Mesenchymal stem cell (in vitro differentiated cells and primary cell): ENCODE measurements at regions not wholly inside any gene's neighbourhood (a gene's known extent, or its start where the extent isn't known, plus 50 kb on each side); places are given as distances from the start of the nearest gene placed in this dataset.

ENCODE experiments used
- DNase-seq: peaks from one replicate; pipeline ENCODE4 v3.0.0-alpha.2; 2013
- H2AFZ ChIP-seq: one replicate; pipeline ENCODE4 v1.6.1; 2013; ENCODE audit warnings: low read depth, mild to moderate bottlenecking, control low read depth, inconsistent platforms, low read length, moderate library complexity
- H2AK5ac ChIP-seq: 2 replicates; pipeline ENCODE4 v1.6.1; 2013; ENCODE audit warnings: low read length, moderate library complexity, mild to moderate bottlenecking, inconsistent platforms; ENCODE audit not compliant: severe bottlenecking
- H2BK120ac ChIP-seq: one replicate; pipeline ENCODE4 v1.6.1; 2013; ENCODE audit warnings: low read depth, mild to moderate bottlenecking, inconsistent platforms, low read length, moderate library complexity
- H2BK12ac ChIP-seq, 2 experiments: one replicate each; pipeline ENCODE4 v1.6.1; 2013; ENCODE audit warnings: inconsistent platforms in 2 of 2, low read length in 2 of 2, mild to moderate bottlenecking in 2 of 2, moderate library complexity in 2 of 2, control low read depth in 1 of 2
- H2BK15ac ChIP-seq: one replicate; pipeline ENCODE4 v1.6.1; 2013; ENCODE audit warnings: mild to moderate bottlenecking, low read depth, inconsistent platforms; ENCODE audit not compliant: poor library complexity, severe bottlenecking
- H2BK5ac ChIP-seq: 2 replicates; pipeline ENCODE4 v1.6.1; 2013; ENCODE audit warnings: low read depth, mild to moderate bottlenecking, low read length, control low read depth, inconsistent platforms; ENCODE audit not compliant: poor library complexity, severe bottlenecking
- H3K14ac ChIP-seq, 2 experiments: one replicate each; pipeline ENCODE4 v1.6.1; 2013; ENCODE audit warnings: inconsistent platforms in 2 of 2, low read length in 2 of 2, control low read depth in 1 of 2, mild to moderate bottlenecking in 1 of 2, moderate library complexity in 1 of 2
- H3K18ac ChIP-seq, 2 experiments: one replicate each; pipeline ENCODE4 v1.6.1; 2013; ENCODE audit warnings: inconsistent platforms in 2 of 2, low read length in 2 of 2, control low read depth in 1 of 2, low read depth in 1 of 2, mild to moderate bottlenecking in 1 of 2
- H3K23ac ChIP-seq, 2 experiments: one replicate each; pipeline ENCODE4 v1.6.1; 2013; ENCODE audit warnings: inconsistent platforms in 2 of 2, low read length in 2 of 2, mild to moderate bottlenecking in 2 of 2, moderate library complexity in 2 of 2, control low read depth in 1 of 2
- H3K27ac ChIP-seq: 2 replicates; pipeline ENCODE4 v1.5.1; 2013; ENCODE audit warnings: mild to moderate bottlenecking, moderate library complexity, low read length, control low read depth, inconsistent platforms; ENCODE audit not compliant: poor library complexity, severe bottlenecking
- H3K27me3 ChIP-seq, 2 experiments: 2 replicates each; pipeline versions ENCODE4 v1.6.1 to v1.7.0; 2013; ENCODE audit warnings: low read length in 2 of 2, mild to moderate bottlenecking in 2 of 2, moderate library complexity in 2 of 2, control low read depth in 1 of 2, inconsistent platforms in 1 of 2; ENCODE audit not compliant: control insufficient read depth in 1 of 2, insufficient read depth in 1 of 2
- H3K36me3 ChIP-seq, 2 experiments: 2 replicates each; pipeline versions ENCODE4 v1.6.1 to v1.7.0; 2013; ENCODE audit warnings: low read length in 2 of 2, control low read depth in 1 of 2, inconsistent platforms in 1 of 2, low read depth in 1 of 2, mild to moderate bottlenecking in 1 of 2; ENCODE audit not compliant: insufficient read depth in 2 of 2, control insufficient read depth in 1 of 2
- H3K4ac ChIP-seq, 2 experiments: one replicate each; pipeline ENCODE4 v1.6.1; 2013; ENCODE audit warnings: inconsistent platforms in 2 of 2, low read length in 2 of 2, mild to moderate bottlenecking in 2 of 2, moderate library complexity in 2 of 2, control low read depth in 1 of 2, low read depth in 1 of 2
- H3K4me1 ChIP-seq: 2 replicates; pipeline ENCODE4 v1.6.1; 2013; ENCODE audit warnings: low read depth, low read length, control low read depth; ENCODE audit not compliant: control insufficient read depth, insufficient read depth
- H3K4me2 ChIP-seq: 2 replicates; pipeline ENCODE4 v1.6.1; 2013; ENCODE audit warnings: low read length, mild to moderate bottlenecking, inconsistent platforms; ENCODE audit not compliant: poor library complexity, severe bottlenecking
- H3K4me3 ChIP-seq, 2 experiments: 2 replicates each; pipeline versions ENCODE4 v1.5.1 to v1.7.0; 2013; ENCODE audit warnings: low read length in 2 of 2, mild to moderate bottlenecking in 2 of 2, control low read depth in 1 of 2, low read depth in 1 of 2; ENCODE audit not compliant: insufficient read depth in 1 of 2
- H3K79me1 ChIP-seq: replicated peaks from 2 replicates; pipeline ENCODE4 v1.6.1; 2013; ENCODE audit warnings: mild to moderate bottlenecking, control low read depth, low read length, inconsistent platforms; ENCODE audit not compliant: poor library complexity, severe bottlenecking
- H3K9ac ChIP-seq: 2 replicates; pipeline ENCODE4 v1.7.0; 2013; ENCODE audit warnings: mild to moderate bottlenecking, low read length, moderate library complexity
- H3K9me3 ChIP-seq: 2 replicates; pipeline ENCODE4 v1.7.0; 2013; ENCODE audit warnings: mild to moderate bottlenecking, low read length; ENCODE audit not compliant: control insufficient read depth
- H4K8ac ChIP-seq: one replicate; pipeline ENCODE4 v1.6.1; 2013; ENCODE audit warnings: inconsistent platforms, mild to moderate bottlenecking, low read length, moderate library complexity
- H4K91ac ChIP-seq: one replicate; pipeline ENCODE4 v1.6.1; 2013; ENCODE audit warnings: mild to moderate bottlenecking, low read length, inconsistent platforms
- WGBS: methylation state at CpG from one replicate; pipeline ENCODE4 v1.1.7; 2013; ENCODE audit warnings: mixed read lengths; 5-methylcytosine and 5-hydroxymethylcytosine counted together

DNA sequence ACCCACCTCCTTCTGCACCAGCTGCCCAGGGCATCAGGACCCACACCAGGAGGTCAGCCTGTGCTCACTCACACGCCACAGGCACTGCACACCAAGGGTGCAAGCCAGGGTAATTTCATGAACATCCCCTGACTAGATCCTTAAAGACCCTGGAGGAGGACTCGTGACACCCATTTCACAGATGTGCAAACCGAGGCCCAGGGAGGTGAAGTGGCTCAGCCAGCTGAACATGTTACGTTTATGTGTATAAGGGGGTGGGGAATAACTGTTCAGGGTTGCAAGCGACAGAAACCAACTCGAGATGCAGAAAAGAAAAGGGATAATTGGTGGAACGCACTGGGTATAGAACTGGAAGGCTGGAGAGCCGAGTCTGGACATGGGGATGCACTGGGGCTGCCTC lies 138.1 kb upstream of the FOXF1 start:
- Histone ChIP-seq H3K9me3 (peaks cover 12% of the 10 kb centered on the region), H3K79me1 (no peaks in the 10 kb centered on the region), H3K18ac (peak overlapping the region; percentile 15 to 46), H3K4me2 (no peak overlapping the region), H3K36me3 (no peaks in the 10 kb centered on the region), H2AK5ac (no peak overlapping the region), H3K14ac (no peak overlapping the region), H3K27ac (no peak overlapping the region), H3K27me3 (peaks cover 0 to 40% of the 10 kb centered on the region in 2 experiments), H4K8ac (no peak overlapping the region), H2BK15ac (no peak overlapping the region), H3K9ac (no peak overlapping the region), H2BK120ac (peak overlapping the region; percentile 27), H2AFZ (no peak overlapping the region), H3K4me1 (no peaks in the 10 kb centered on the region), H3K4ac (no peak overlapping the region), H4K91ac (peak overlapping the region; percentile 43), H3K4me3 (no peak overlapping the region), H3K23ac (no peak overlapping the region), H2BK12ac (peak overlapping the region; percentile 15 to 49), H2BK5ac (no peak overlapping the region)
- over 99% methylated on average over 8 of the region's 8 CpGs for WGBS
- DNase-seq, result no peak

DNA sequence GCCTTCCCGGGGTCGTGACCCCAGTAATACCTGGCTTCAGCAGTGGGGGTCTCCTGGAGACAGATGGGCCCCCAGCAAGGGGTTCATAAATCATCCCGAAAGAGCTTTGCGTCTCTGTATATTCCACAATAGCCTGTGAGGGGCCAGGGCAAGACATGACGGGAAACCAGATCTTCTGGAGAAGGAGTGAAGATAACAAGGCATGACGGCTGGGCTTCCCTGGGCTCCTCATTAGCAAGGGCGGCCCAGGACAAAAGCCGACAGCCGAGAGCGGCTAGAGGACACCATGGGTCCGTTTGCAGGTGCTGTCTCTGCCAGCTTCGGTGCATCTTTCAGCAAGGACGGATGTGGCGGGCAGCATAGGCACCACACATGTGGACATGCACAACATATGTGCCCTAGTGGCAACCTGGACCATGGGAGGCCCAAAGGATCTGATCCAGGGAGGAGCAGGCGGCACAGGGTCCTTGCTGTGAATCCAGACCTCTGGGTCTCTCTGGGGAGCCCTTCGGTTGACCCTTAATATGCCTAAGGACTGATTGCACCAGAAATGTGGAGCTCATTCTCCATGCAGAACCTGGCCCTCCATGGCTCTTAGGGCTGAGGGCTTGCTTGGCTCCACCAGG lies 136.9 kb upstream of the FOXF1 start:
- no peak overlapping the region for H2BK5ac ChIP-seq
- no peak overlapping the region for H2BK120ac ChIP-seq
- peak overlapping the region; percentile 86 for H4K91ac ChIP-seq
- H3K27ac ChIP-seq, result no peak overlapping the region
- H3K18ac ChIP-seq, result peak overlapping the region in 1 of 2 experiments; percentile 29
- H3K23ac ChIP-seq, result no peak overlapping the region
- H3K9me3 ChIP-seq, result peaks cover 12% of the 10 kb centered on the region
- H4K8ac ChIP-seq, result peak overlapping the region; percentile 27
- WGBS, result 90% methylated on average over 16 of the region's 16 CpGs
- peaks cover 2% of the 10 kb centered on the region for H3K4me1 ChIP-seq
- H2AK5ac ChIP-seq, result no peak overlapping the region
- H3K79me1 ChIP-seq, result no peaks in the 10 kb centered on the region
- no peak overlapping the region for H2BK15ac ChIP-seq
- H3K9ac ChIP-seq, result no peak overlapping the region
- no peak overlapping the region for H2AFZ ChIP-seq
- peak overlapping the region in 1 of 2 experiments; percentile 18 for H3K4ac ChIP-seq
- DNase-seq, result no peak
- no peak overlapping the region for H3K4me3 ChIP-seq
- H3K4me2 ChIP-seq, result no peak overlapping the region
- H3K27me3 ChIP-seq, result peaks cover 0 to 35% of the 10 kb centered on the region in 2 experiments
- peak overlapping the region in 1 of 2 experiments; percentile 68 for H3K14ac ChIP-seq
- H3K36me3 ChIP-seq, result no peaks in the 10 kb centered on the region
- peak overlapping the region; percentile 59 to 81 for H2BK12ac ChIP-seq

DNA sequence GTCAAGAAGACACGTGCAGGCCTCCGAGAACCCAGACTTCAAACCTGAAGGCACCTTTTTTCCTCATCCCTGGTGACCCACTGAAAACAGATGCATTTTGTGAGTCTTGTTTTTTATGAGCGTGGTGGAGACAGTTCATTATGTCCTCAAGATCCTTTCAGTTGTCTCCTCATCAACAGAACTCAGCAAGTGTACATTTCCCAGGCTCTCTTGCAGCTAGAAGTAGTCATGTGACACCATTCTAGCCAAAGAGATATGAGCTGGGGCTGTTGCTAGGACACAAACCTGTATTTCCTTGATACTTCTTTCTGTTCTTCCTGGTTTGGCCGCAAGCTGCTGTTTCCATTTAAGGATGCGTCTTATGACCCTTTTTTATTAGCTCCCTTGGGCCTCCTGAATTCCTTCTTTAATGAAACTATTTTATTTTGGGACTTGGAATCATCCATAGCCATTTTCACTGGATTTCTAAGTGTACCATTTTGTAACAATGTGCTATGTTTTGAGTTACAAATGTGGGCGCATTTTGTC lies 135.7 kb upstream of the FOXF1 start:
- Histone ChIP-seq H3K14ac (no peak overlapping the region), H3K9me3 (peaks cover 12% of the 10 kb centered on the region), H3K79me1 (no peaks in the 10 kb centered on the region), H3K36me3 (no peaks in the 10 kb centered on the region), H4K8ac (no peak overlapping the region), H2BK12ac (peak overlapping the region; percentile 55 to 75), H3K4me3 (peak overlapping the region in 1 of 2 experiments; percentile 37), H3K23ac (no peak overlapping the region), H2AFZ (no peak overlapping the region), H3K9ac (no peak overlapping the region), H2BK15ac (no peak overlapping the region), H3K4ac (no peak overlapping the region), H2AK5ac (no peak overlapping the region), H3K27ac (no peak overlapping the region), H3K18ac (peak overlapping the region in 1 of 2 experiments; percentile 40), H3K4me1 (peaks cover 2% of the 10 kb centered on the region), H2BK5ac (no peak overlapping the region), H3K4me2 (no peak overlapping the region), H3K27me3 (peaks cover 0 to 34% of the 10 kb centered on the region in 2 experiments), H2BK120ac (no peak overlapping the region), H4K91ac (no peak overlapping the region)
- DNase-seq, result no peak
- WGBS, result 100% methylated on average over 4 of the region's 6 CpGs

DNA sequence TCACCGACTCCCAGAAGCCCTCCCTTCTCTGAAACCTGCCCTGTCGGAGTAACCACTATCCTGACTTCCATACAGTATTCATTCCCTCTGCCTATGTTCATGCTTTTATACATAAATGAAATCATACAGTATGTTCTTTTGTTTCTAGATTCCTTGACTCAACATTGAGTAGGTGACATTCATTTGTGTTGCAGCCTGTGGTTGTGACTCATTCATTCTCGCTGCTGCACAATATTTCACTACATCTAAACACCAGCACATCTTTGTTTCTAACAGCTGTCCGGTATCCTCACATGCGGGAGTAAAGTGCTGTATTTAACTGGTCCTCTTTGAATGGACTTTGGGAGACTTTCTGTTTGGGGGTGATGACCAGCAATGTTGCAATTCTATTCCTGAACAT lies 135.0 kb upstream of the FOXF1 start:
- no peak overlapping the region for H2BK120ac ChIP-seq
- H4K8ac ChIP-seq, result no peak overlapping the region
- H2AK5ac ChIP-seq, result no peak overlapping the region
- H4K91ac ChIP-seq, result peak overlapping the region; percentile 3
- no peak overlapping the region for H3K4me2 ChIP-seq
- H3K9me3 ChIP-seq, result peaks cover 12% of the 10 kb centered on the region
- DNase-seq, result peak; percentile 89
- H3K4me1 ChIP-seq, result peaks cover 2% of the 10 kb centered on the region
- no peak overlapping the region for H3K4me3 ChIP-seq
- H2BK5ac ChIP-seq, result no peak overlapping the region
- peaks cover 0 to 34% of the 10 kb centered on the region in 2 experiments for H3K27me3 ChIP-seq
- H3K9ac ChIP-seq, result no peak overlapping the region
- no peak overlapping the region for H3K23ac ChIP-seq
- peak overlapping the region in 1 of 2 experiments; percentile 43 for H2BK12ac ChIP-seq
- WGBS, result 40% methylated on average over 3 of the region's 5 CpGs
- H3K14ac ChIP-seq, result no peak overlapping the region
- peak overlapping the region; percentile 30 to 77 for H3K4ac ChIP-seq
- H2AFZ ChIP-seq, result no peak overlapping the region
- H2BK15ac ChIP-seq, result no peak overlapping the region
- H3K27ac ChIP-seq, result no peak overlapping the region
- no peaks in the 10 kb centered on the region for H3K79me1 ChIP-seq
- peak overlapping the region in 1 of 2 experiments; percentile 59 for H3K18ac ChIP-seq
- H3K36me3 ChIP-seq, result no peaks in the 10 kb centered on the region
